Choroid plexus epithelial cell (primary cell): ENCODE measurements at regions not wholly inside any gene's neighbourhood (a gene's known extent, or its start where the extent isn't known, plus 50 kb on each side); places are given as distances from the start of the nearest gene placed in this dataset.

ENCODE experiments used
- DNase-seq: peaks from one replicate; pipeline ENCODE4 v3.0.0-alpha.2; 2010; ENCODE audit warnings: low read depth
- H3K4me3 ChIP-seq: 2 replicates; pipeline ENCODE4 v1.5.1; 2011; ENCODE audit warnings: low read depth, mild to moderate bottlenecking, control low read depth, low read length, moderate library complexity
- CTCF ChIP-seq: conservative IDR thresholded peaks from 2 replicates; pipeline ENCODE4 v1.5.1; 2011; ENCODE audit warnings: low read depth, mild to moderate bottlenecking, control low read depth, inconsistent platforms, low read length, moderate library complexity

GRCh38 chr3:190790185-190790584 lies 72.3 kb downstream of the GMNC start:
- H3K4me3 ChIP-seq: no peak overlapping the region
- DNase-seq: no peak
- TF ChIP-seq CTCF: no peak

GRCh38 chr3:190786898-190787297 lies 75.6 kb downstream of the GMNC start:
- TF ChIP-seq CTCF: no peak
- no peak overlapping the region for H3K4me3 ChIP-seq
- no peak for DNase-seq

- no peak for DNase-seq
- TF ChIP-seq CTCF: no peak
Observed at GRCh38 chr3:190785047-190785446, 77.4 kb downstream of the GMNC start.

GRCh38 chr3:190780524-190780923 lies 82.0 kb downstream of the GMNC start:
- no peak for TF ChIP-seq CTCF
- no peak overlapping the region for H3K4me3 ChIP-seq
- DNase-seq: no peak

More at GRCh38 chr3:190785047-190785446, 77.4 kb downstream of the GMNC start:
- H3K4me3 ChIP-seq: no peak overlapping the region

- no peak overlapping the region for H3K4me3 ChIP-seq
- DNase-seq: no peak
- TF ChIP-seq CTCF: no peak
Observed at GRCh38 chr3:190774633-190775032, 87.9 kb downstream of the GMNC start.

GRCh38 chr3:190773948-190774347 lies 88.5 kb downstream of the GMNC start:
- TF ChIP-seq CTCF: no peak
- no peak overlapping the region for H3K4me3 ChIP-seq
- DNase-seq: no peak

GRCh38 chr3:190772831-190773230 lies 89.7 kb downstream of the GMNC start:
- H3K4me3 ChIP-seq: no peak overlapping the region
- TF ChIP-seq CTCF: no peak
- DNase-seq: no peak
